Kidney capillary endothelial cell (primary cell): ENCODE measurements at regions not wholly inside any gene's neighbourhood (a gene's known extent, or its start where the extent isn't known, plus 50 kb on each side); places are given as distances from the start of the nearest gene placed in this dataset.

Source experiments
- DNase-seq: peaks from one replicate; pipeline ENCODE4 v3.0.0-alpha.2; 2018; ENCODE audit warnings: low spot score

DNA sequence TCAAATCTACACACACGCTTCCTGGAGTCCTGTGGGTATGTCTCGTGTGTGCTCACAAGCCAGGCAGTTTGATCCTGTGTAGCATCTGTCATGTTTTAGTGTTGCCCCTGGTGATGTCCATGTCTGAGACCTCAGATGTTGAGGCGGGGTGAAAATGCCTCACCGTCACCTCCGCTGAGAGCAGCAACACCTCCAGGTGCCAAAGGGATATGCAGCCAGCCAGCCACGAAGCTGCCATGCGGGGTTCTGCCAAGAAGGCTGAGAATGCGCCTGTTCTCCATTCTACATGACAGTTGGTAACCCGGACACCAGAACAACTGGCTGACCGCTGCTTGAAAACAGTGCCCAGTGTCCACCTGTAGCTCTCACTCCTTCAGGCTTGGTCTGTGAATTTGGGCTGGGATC is 253.8 kb downstream of the TLE3 start:
- DNase-seq = no peak

DNA sequence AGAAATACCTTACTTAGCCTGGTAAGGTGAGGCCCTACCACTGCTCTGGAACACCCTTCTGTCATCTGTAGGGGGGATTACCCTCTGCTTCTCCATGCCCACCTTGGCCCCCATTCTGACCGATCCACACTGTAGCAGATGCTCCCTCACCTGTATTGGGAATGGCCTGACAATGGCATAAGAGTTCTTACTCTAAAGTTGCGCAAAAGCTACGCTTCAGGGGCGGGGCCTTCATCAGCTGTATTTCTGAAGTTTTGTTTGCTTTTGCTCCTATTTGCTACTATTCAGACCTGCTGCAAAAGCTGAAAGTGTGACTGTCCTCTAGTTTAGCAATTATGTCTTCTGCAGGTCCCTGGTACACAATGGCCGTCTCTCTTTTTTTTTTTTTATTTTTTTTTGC is 252.6 kb downstream of the TLE3 start:
- no peak for DNase-seq

DNA sequence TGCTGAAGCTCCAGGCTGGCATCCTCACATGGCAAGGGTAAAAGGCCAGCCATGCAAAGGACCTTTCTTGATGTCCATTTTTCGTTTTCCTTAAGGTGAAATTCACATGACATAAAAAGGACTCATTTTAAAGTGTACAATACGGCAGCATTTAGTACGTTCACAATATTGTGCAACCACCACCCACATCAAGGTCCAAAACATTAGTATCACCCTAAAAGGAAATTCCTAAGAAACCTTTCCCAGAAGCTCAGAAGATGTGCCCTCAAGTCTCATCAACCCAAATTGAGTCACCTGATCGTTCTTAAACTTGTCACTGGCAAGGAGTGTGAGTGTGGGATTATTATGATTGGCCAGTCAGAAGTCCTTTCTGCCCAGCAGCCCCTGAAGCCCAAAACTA is 250.1 kb downstream of the TLE3 start:
- DNase-seq = no peak

DNA sequence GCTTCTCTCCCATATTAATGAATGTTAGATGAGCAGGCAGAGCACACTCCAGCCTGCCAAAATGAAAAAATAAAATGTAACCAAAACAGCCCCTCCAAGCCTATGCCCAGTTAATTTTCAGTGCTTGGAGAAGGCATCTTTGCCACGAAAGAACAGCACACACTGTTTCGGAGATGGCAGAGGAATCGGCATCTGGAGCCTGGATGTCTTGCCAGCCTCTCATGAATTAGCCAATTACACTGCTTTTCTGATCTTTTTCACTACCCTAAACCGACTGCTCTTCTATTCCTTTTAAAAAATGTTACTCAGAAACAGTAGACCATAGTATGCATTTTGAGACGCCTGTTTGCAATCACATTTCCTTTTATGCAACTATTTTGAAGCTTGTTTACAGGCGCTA is 249.6 kb downstream of the TLE3 start:
- no peak for DNase-seq

DNA sequence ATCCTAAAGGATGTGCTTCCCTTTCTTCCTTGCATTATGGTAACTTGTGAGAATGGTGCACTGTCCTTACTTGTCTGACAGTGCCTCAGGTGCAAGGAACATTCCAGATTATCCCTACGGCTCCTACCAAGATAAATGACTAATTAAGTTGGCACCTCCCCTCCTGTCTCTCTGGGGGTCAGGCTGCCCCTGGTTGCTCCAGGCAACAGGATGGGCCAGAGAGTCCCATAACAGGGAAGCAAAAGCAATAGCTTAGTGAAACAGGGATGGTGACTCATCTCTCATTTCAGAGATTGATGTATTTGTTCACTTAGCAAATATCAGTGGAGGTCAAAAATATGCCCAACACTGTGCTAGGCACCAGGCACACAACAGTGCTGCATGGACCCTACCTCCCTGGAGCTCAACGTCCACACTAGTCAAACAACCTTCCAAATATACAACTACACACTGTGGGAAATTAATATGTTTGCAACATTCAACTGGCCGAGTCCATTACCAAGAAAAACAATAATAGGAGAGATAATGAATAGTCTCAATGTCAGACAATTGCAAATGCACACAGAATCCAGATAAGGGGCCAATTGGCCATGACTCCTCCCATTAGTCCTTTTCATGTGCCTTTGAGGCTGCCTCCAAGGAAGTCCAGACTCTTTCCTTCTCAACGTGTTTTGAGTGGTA is 249.0 kb downstream of the TLE3 start:
- DNase-seq = no peak

DNA sequence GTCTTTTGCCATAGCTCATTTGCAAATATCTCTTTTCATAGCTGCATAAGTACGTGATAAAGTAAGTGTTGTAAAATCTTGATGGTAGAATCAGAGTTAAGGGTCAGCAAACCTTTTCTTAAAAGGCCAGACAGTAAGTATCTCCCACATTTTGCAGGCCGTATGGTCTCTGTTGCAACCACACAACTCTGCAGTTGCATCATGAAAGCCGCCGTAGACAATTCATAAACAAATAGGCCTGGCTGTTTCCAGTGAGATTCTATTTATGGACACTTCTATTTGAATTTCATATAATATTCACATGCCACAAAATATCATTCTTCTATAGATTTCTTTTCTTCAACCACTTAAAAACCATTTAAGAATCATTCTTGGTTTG is 248.5 kb downstream of the TLE3 start:
- DNase-seq = no peak

DNA sequence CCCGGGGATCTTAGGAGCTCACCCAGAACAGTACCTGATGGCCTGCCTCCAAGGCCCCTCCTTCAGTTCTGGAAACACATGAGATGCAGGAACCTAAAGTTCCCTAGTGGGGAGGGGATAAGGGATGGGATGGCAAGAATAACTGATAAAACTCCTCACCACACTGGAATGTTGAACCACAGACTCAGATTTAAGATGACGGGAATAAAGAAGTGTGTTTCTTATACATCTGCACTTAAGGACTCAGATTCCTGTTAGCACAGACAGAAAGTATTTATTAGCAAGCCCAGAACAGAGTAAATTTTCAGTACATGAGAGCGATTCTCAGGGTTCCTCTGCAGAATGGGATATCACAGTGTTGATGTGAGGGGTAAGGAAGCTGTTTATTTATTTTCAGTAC is 245.2 kb downstream of the TLE3 start:
- no peak for DNase-seq

DNA sequence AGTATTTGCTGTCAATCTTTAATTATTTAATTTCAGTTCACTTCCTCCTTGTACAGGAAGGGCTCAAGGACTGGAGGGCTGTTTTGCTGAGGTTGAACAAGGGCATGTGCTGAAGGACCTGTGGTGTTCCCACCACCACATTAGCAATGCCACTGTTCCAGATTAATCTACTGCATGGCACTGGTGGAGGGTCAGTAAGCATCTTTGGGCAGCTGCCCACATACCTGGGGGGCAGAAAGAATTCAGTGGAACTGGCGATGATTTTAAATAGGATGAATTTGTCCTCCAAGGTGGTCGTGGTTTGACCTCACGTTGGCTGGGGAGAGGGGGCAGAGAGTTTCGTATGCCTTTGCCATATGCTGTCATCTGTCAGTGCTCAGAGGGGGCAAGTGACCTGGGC is 244.8 kb downstream of the TLE3 start:
- no peak for DNase-seq

DNA sequence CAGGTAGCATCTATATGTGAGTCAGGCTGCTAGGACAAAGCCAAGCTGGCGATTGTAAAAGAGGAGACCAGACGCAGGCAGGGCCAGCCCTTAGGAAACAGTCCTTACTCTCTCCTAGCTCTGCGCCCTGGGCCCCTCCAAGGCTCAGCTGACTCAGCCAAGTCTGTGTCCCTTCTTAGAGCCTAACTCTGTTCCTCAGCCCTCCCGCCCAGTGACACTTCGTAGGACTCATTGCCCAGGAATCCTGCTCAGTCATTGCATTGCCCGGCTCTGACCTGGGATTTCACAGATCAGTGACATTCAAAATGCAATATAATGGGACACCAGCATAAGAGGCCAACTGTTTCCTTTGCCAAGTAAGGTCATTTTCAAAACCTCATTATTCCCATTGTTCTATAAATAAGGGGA is 244.2 kb downstream of the TLE3 start:
- peak; percentile 73 for DNase-seq

DNA sequence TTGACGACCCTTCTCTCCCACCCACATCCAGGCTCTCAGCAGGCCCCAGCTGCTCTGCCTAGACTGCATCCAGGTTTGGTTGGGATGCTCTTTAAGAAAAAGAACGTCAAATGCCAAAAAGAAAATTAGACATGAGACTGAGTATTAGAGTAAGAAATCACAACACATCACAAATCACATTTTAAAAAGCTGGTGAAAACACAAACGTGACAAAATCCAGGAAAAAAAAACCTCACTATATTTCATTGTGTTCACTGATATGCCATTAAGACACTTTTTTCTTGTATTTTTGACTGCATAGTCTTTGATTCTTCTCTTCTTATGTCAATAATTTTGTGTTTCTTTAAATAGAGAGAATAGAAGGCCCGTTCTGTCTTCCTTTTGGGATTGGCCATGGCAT is 243.7 kb downstream of the TLE3 start:
- DNase-seq = no peak

DNA sequence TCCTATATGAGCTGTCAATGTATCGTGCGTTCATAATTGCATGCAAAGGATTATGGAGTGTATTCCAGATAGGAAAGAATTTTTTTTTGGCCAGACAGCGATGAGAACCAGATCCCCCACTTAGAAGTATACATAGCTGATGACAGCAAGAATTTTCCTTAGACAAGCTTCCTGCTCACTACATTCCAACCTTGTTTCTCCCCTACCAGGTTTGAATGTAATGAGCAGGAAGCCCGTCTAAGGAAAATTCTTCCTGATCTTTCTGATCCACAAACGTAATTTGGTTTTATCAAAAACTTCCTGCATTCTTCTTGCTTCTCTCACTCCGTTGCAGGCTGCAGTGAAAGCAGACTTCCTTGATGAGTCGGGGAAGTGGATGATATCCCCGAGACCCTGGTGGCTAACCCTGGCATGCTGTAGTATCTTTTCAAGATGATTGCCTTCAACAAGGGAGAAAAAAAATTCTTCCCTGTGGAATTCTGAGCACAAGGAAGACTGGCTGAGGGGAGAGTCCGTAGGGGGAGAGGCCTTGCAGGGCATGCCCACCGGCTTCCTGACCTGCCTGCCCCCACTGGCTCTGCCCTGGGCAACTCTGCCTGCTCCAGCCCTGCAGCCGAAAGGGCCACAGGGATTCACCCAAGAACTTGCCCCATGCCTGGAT is 243.1 kb downstream of the TLE3 start:
- DNase-seq = peak; percentile 53

DNA sequence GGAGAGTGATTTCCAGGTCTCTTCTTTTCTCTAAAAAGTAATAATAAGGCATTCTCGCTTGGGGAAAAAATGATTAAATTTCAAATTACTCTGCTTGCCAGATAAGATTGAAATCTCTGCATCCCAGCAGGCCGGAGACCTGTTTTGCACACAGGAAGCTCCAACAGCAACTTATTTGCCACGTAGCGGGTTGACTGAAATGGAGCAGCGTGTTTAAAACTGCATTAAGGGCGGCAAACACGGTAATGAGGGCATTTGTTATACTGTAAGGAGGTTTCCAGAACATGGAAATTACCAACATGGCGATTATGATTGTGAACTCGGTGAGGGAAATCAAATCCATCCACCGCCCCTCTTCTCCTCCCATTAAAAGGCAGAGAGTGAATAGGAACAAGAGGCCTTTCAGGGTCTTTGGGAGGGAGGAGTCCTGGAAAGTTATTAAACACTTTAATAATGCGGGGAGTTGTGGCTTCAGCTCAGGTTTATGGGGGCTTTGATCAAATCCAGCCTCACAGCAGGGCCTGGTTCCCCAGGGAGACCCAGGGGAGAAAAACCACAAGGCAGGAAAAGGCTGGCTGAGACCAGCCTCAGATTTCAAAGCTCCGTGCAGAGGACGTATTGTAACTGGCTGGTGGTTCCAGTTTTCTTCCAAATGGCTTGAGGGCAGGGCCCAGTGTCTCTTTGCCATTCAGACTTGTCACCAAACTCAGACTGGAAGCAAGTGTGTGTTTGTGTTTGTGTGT is 242.3 kb downstream of the TLE3 start:
- DNase-seq = no peak

DNA sequence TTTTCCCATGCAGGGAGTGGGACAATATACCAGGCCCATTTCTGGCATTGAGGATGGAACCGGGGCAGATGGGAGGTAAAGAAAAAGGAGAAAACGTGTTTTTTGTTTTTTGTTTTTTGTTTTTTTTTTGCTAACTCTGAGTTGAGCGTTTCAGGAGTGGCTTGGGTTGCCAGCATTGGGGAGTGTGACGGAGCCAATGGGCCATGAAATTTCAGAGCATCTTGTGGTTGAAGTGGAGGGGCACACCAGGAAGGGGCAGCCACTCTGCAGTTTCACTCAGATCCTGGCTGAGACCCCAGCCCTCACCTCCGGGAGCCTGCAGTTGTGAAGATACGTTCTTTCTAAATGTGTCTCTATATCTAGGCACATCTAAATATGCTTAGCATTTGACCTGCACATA is 240.5 kb downstream of the TLE3 start:
- no peak for DNase-seq

DNA sequence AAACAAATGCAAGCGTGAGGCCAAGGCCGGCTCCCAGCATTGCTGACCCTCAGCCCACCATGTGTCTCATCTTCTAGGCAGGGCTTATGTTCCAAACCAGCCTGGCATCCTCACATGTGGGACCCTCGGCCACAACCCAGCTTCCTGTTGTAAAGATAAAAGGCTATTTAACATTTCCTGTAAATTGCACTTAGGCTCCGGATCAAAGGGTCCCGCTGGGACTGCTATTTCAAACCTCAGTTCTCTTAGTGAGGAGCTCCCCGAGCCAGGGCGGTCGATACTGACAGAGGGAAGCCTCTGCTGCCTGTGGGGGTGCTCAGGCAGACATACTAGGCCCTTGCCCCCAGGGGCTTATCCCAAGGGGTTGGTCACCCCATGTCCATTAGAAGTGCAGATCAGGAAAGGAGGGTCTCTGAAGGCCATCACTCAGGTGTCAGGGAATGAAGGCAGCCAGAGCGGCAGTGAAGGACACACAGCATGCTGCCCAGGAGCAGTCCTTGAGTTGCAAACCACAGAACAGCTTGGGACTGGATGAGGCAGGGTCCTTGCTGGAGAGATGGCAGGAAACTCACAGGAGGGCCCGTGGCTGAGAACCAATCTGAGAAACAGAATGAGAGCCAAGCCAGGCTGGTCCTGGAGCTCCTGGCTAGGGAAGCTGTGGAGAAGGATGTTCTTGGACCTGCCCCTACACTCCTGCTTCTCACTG is 239.9 kb downstream of the TLE3 start:
- DNase-seq = no peak

DNA sequence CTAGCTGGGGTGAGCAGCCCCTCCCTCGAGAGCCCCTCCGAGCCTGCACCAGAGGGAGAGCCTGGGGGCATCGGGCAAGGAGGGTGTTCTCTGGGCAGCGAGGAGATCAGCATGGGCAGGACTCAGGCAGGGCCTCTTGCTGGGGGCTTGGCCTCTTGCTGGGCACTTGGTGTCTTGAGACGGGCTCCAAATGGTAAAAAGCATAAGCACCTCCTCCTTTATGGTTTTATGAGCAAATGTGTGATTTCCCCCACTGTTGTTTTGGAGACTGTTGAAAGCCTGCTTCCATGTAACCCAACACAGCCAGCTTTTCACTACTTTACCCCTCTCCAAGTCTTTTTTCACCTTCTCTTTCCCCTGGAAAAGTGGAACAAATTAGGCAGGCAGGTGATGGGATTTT is 239.3 kb downstream of the TLE3 start:
- DNase-seq = no peak

DNA sequence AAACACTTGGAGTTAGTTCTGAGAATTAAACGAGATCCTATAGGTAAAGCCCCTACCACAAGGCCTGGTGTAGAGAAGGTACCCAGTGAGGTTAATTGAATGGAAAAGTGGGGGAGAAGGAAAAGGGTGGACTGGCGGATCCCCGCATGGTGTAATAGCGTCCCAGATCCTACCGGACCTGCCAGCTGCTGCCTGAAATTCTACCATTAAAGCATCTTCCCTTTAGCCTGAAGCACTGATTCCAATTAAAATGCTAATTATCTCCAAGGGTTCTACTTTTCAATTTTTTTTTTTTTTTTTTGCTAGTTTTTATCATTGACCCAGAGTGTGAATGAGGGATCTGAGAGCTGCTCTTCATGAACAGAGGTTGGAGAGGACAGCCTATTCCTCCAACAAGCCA is 237.9 kb downstream of the TLE3 start:
- no peak for DNase-seq

DNA sequence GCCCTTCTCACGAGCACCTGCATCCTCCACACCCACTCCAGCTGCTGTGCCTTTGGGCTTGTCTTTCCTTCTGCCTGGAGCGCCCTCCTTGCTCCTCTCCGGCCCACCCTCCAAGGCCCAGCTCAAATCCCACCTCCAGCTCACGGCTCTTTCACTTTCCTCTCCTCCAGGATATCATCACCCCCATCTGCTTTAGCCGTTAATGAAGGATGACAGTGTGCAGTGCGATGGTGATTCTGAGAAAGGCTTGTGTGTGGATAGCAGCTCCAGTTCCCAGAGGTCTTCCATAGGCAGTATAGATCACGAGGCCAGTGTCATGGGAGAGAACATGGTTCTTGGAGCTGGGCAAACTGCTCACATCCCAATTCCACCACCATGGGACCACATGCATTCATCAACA is 237.4 kb downstream of the TLE3 start:
- DNase-seq = no peak

DNA sequence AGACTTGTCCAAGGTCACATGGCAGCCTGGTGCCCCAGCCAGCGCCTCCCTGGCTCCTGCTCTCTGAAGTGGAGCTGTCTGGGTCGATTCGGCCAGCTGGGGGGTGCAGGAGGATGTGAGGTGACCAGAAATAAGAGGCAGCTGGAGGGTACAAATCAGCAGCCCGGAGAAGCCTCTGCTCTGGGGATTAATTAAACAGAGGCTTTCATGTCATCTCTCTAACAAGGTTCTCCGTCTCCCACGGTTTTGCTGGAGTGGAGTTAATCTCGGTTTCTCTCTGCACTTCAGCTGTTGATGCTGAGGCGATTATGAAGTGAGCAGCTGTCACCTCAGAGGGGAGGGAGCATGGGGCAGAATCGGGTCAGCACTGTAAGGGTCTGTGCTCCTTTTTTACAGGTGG is 236.8 kb downstream of the TLE3 start:
- no peak for DNase-seq

DNA sequence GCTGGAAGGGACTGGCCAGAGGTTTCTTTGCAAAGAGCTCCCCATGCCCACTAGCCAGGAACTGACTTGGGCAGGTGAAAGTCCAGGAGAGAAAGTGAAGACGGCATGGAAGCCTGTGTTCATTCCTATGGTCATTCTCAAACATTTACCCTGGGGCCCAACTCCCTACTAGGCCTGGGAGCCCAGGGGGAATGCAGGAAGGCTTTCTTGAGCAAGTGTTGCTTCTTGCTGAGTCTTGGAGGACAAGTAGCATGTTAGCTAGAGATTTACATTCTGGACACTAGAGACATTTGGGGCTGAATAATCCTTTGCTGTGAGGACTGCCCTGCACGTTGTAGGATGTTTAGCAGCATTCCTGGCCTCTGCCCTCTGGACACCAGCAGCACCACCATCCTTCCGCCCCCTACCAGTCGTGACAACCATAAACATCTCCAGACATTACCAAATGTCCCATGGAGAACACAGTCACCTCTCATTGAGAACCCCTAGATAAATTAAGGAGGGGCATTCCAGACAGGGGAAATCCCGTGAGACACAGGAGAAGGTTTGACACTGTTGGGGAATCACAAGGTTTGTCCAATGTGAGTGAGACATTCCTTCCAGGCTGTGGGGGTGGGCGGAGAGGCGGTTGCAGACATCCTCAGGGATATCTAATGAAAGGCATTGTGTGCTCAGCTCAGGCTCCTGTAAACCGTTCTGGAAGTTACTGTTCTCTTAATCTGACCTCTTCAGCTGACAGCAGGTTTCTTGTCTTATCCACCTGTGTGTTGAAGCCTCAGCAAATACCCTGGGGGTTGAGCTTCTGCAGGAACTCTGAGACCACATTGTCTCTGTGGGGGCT is 236.2 kb downstream of the TLE3 start:
- no peak for DNase-seq

DNA sequence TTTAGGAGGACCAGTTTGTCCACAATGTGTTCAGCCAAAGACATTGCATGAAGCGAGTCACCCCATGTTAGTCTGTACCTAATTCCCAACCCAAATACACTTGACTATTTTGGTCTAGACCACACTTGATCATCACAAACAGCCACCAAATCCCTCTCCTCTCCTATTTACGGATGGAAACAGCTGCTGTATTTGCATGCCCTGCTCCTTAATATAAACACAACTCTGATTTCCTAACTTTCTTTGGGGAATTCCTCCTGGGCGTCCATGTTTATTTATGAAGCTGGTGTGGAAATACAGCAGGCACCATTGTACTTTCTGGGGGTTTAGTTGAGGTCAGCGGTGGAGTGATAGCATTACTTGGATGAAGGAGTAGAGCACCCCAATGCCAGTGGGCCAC is 235.2 kb downstream of the TLE3 start:
- no peak for DNase-seq

DNA sequence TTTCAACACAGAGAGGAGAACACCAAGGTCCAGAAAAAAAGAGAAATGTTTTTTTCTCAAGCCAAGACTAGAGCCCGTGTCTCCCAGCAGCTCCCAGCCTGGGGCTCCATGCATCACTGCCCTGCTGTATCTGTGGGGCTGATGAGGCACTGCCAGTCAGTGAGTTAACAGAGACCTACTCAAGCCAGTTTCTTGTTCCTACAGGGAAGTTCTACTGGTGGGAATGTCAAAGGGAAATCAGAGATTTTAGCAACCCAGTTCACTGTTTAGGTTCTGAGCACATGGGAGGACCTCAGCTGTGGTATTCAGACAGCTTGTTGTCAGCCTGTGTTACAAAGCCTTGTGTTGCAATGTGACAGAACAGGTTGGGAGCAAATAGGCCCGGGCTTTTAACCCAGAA is 234.3 kb downstream of the TLE3 start:
- no peak for DNase-seq

DNA sequence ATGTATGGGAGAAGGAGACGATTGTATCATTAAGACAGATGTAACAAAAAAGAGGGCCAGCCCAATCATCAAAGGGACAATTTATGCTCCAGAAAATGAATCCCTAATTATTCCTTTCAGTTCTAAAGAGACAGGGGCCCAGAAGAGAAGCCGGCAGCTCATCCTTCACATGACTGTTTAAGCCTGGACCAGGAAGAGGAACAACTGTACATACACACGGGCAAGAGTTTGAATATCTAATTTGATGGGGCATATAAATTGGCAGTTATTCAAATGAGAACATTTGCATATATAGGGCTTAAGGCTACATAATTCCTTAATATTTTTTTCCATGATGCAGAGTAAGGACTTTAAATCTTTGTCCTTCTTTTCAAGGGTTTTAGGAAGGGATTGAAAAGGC is 232.3 kb downstream of the TLE3 start:
- DNase-seq = no peak
